GM23338 (cell line): ENCODE measurements at regions not wholly inside any gene's neighbourhood (a gene's known extent, or its start where the extent isn't known, plus 50 kb on each side); places are given as distances from the start of the nearest gene placed in this dataset.
"Not testable (repeated sequence)": the region's sequence is repeated elsewhere in the genome, so short reads cannot be mapped to it uniquely, and the experiment has no call there.

Source experiments
- ATAC-seq: fragments of 200-7000 bp; cut with Tn5 transposase; 3 replicates; pipeline ENCODE4 v1.9.1; 2020
- DNase-seq: peaks from one replicate; pipeline ENCODE4 v3.0.0-alpha.2; 2015; ENCODE audit warnings: low spot score
- H2AFZ ChIP-seq: fragments of 200-600 bp; sonication (generic); 2 replicates; pipeline ENCODE4 v1.8.0; 2016; ENCODE audit warnings: antibody characterized with exemption, mild to moderate bottlenecking, moderate library complexity
- H3F3A ChIP-seq: fragments of 200-600 bp; sonication (generic); replicated peaks from 2 replicates; pipeline ENCODE4 v1.8.0; 2017; ENCODE audit warnings: antibody characterized with exemption, mixed run types, low read depth
- H3K27ac ChIP-seq: fragments of 200-600 bp; sonication (generic); 2 replicates; pipeline ENCODE4 v1.6.1; 2016; ENCODE audit warnings: low read depth
- H3K27me3 ChIP-seq: fragments of 200-600 bp; sonication (generic); 2 replicates; pipeline ENCODE4 v1.8.0; 2016; ENCODE audit warnings: mild to moderate bottlenecking, mixed run types, moderate library complexity; ENCODE audit not compliant: insufficient read depth
- H3K36me3 ChIP-seq: fragments of 200-600 bp; sonication (generic); 2 replicates; pipeline ENCODE4 v1.8.0; 2016; ENCODE audit warnings: mild to moderate bottlenecking; ENCODE audit not compliant: insufficient read depth
- H3K4me1 ChIP-seq: fragments of 200-600 bp; sonication (generic); 2 replicates; pipeline ENCODE4 v1.8.0; 2016; ENCODE audit warnings: mild to moderate bottlenecking, moderate library complexity; ENCODE audit not compliant: insufficient read depth
- H3K4me2 ChIP-seq: fragments of 200-600 bp; sonication (generic); 2 replicates; pipeline ENCODE4 v1.7.1; 2017; ENCODE audit warnings: mixed run types
- H3K4me3 ChIP-seq: fragments of 200-600 bp; sonication (generic); 2 replicates; pipeline ENCODE4 v1.6.1; 2016; ENCODE audit warnings: mixed run types
- H3K79me2 ChIP-seq: fragments of 200-600 bp; sonication (generic); replicated peaks from 2 replicates; pipeline ENCODE4 v1.8.0; 2017; ENCODE audit warnings: mild to moderate bottlenecking; ENCODE audit not compliant: insufficient read depth
- H3K9me2 ChIP-seq: fragments of 200-600 bp; sonication (generic); 2 replicates; pipeline ENCODE4 v1.8.0; 2017; ENCODE audit not compliant: insufficient read depth
- H4K20me1 ChIP-seq: fragments of 200-600 bp; sonication (generic); replicated peaks from 2 replicates; pipeline ENCODE4 v1.8.0; 2017; ENCODE audit warnings: mild to moderate bottlenecking; ENCODE audit not compliant: insufficient read depth
- H3K27ac Mint-ChIP-seq: 2 replicates; pipeline ENCODE4 v1.8.0; 2020; ENCODE audit warnings: inconsistent platforms, mild to moderate bottlenecking, moderate library complexity, mixed read lengths
- H3K27me3 Mint-ChIP-seq: 3 replicates; pipeline ENCODE4 v1.8.0; 2022; ENCODE audit warnings: low read depth, mild to moderate bottlenecking, moderate library complexity, mixed read lengths, inconsistent platforms; ENCODE audit not compliant: insufficient read depth, poor library complexity
- H3K36me3 Mint-ChIP-seq: 3 replicates; pipeline ENCODE4 v1.8.0; 2021; ENCODE audit warnings: low read depth, mild to moderate bottlenecking, inconsistent platforms, moderate library complexity, mixed read lengths
- H3K4me1 Mint-ChIP-seq: 3 replicates; pipeline ENCODE4 v1.8.0; 2020; ENCODE audit warnings: mild to moderate bottlenecking, inconsistent platforms, mixed read lengths
- H3K4me3 Mint-ChIP-seq: 3 replicates; pipeline ENCODE4 v1.8.0; 2021; ENCODE audit warnings: moderate library complexity, mild to moderate bottlenecking, inconsistent platforms, mixed read lengths
- H3K9me3 Mint-ChIP-seq: 3 replicates; pipeline ENCODE4 v1.8.0; 2020; ENCODE audit warnings: moderate library complexity, mild to moderate bottlenecking, inconsistent platforms, mixed read lengths
- CREB1 ChIP-seq: fragments of 250-450 bp; sonication (Bioruptor Pico); IDR thresholded peaks from 2 replicates; pipeline ENCODE4 v1.5.0; 2020; ENCODE audit warnings: low read depth, mild to moderate bottlenecking, moderate library complexity
- CTCF ChIP-seq, 2 experiments: fragments of 200-600 bp in 1 of 2; sonication (generic) in 1 of 2; conservative IDR thresholded peaks; 2 replicates each; pipeline versions ENCODE4 v1.5.1 to v1.6.1; 2016 to 2017; ENCODE audit warnings: antibody characterized with exemption in 2 of 2, low read depth in 2 of 2, mild to moderate bottlenecking in 2 of 2, moderate library complexity in 1 of 2
- EZH2phosphoT487 ChIP-seq: fragments of 200-600 bp; sonication (generic); IDR thresholded peaks from one replicate; pipeline ENCODE4 v1.8.1; 2018; ENCODE audit warnings: antibody characterized with exemption; ENCODE audit not compliant: unreplicated experiment
- STAT1 ChIP-seq: IDR thresholded peaks from one replicate; pipeline ENCODE4 v1.6.1; 2016; ENCODE audit warnings: antibody characterized with exemption; ENCODE audit not compliant: unreplicated experiment
- ZNF114 ChIP-seq: fragments of 250-450 bp; sonication (Bioruptor Pico); IDR thresholded peaks from 2 replicates; pipeline ENCODE4 v1.5.0; 2020; ENCODE audit warnings: mild to moderate bottlenecking, moderate library complexity

- no peaks in the 10 kb centered on the region for H3K36me3 Mint-ChIP-seq
- no peaks in the 10 kb centered on the region for H3K4me1 Mint-ChIP-seq
- H2AFZ ChIP-seq = no peak overlapping the region
- H3K36me3 ChIP-seq = no peaks in the 10 kb centered on the region
- H3K4me1 ChIP-seq = no peaks in the 10 kb centered on the region
- H3K4me3 Mint-ChIP-seq = no peak overlapping the region
- H3K27me3 ChIP-seq = no peaks in the 10 kb centered on the region
- H3K9me3 Mint-ChIP-seq = peaks cover 8% of the 10 kb centered on the region; the same call in 1 of the 3 replicates
- no peaks in the 10 kb centered on the region for H3K27me3 Mint-ChIP-seq
- TF ChIP-seq CREB1 (no peak), ZNF114 (CRISPR knock-in tag) (no peak), EZH2phosphoT487 (no peak), STAT1 (no peak), CTCF (conservative IDR thresholded peaks at IDR 0.05; ENCODE audit: low read depth in 2 of 2) (peak; percentile 67 to 89)
- H3K4me3 ChIP-seq = no peak overlapping the region
- H3K27ac ChIP-seq = no peak overlapping the region
- peak; percentile 90 for ATAC-seq
- H3K79me2 ChIP-seq = no peaks in the 10 kb centered on the region
- no peak overlapping the region for H3K4me2 ChIP-seq
- no peak overlapping the region for H3K27ac Mint-ChIP-seq
- H4K20me1 ChIP-seq = no peaks in the 10 kb centered on the region
- DNase-seq = peak; percentile 75
- H3K9me2 ChIP-seq = no peaks in the 10 kb centered on the region
- no peaks in the 10 kb centered on the region for H3F3A ChIP-seq
These were observed 701.8 kb upstream of the ADGRB3 start for GRCh38 chr6:67933278-67933677.

- H3K27ac Mint-ChIP-seq, H2AFZ ChIP-seq, H3K4me1 ChIP-seq, H4K20me1 ChIP-seq, H3K4me1 Mint-ChIP-seq, H3F3A ChIP-seq, H3K4me3 ChIP-seq, H3K27me3 ChIP-seq, H3K4me3 Mint-ChIP-seq, ATAC-seq, H3K36me3 Mint-ChIP-seq, DNase-seq, H3K9me2 ChIP-seq, H3K27me3 Mint-ChIP-seq, H3K79me2 ChIP-seq, H3K36me3 ChIP-seq, H3K9me3 Mint-ChIP-seq, H3K27ac ChIP-seq, H3K4me2 ChIP-seq: not testable (repeated sequence)
These were observed 712.5 kb upstream of the ADGRB3 start for GRCh38 chr6:67922588-67922987.

- H3K27me3 Mint-ChIP-seq, H3K4me2 ChIP-seq, H3K9me3 Mint-ChIP-seq, H3K4me3 ChIP-seq, H3K36me3 Mint-ChIP-seq, DNase-seq, H3K9me2 ChIP-seq, H3K79me2 ChIP-seq, H3K27ac Mint-ChIP-seq, H3K36me3 ChIP-seq, H3K27ac ChIP-seq, H3F3A ChIP-seq, H3K4me1 ChIP-seq, ATAC-seq, H4K20me1 ChIP-seq, H3K27me3 ChIP-seq, H3K4me3 Mint-ChIP-seq, H3K4me1 Mint-ChIP-seq, H2AFZ ChIP-seq: not testable (repeated sequence)
These were observed 715.0 kb upstream of the ADGRB3 start for GRCh38 chr6:67920040-67920439.
